GM12873 (cell line): ENCODE measurements at regions not wholly inside any gene's neighbourhood (a gene's known extent, or its start where the extent isn't known, plus 50 kb on each side); places are given as distances from the start of the nearest gene placed in this dataset.

Source experiments
- CTCF ChIP-seq: IDR thresholded peaks from 2 replicates; pipeline ENCODE4 v1.5.1; 2012; ENCODE audit warnings: low read depth, mild to moderate bottlenecking, moderate library complexity, low read length, control low read depth; ENCODE audit not compliant: insufficient read depth; ENCODE audit errors: missing control alignments

- TF ChIP-seq CTCF = no peak
Observed at GRCh38 chr6:19169366-19169765, 667.8 kb upstream of the ID4 start.

GRCh38 chr6:19175023-19175422 lies 662.1 kb upstream of the ID4 start:
- no peak for TF ChIP-seq CTCF

- no peak for TF ChIP-seq CTCF
Observed at GRCh38 chr6:19180348-19181072, 656.7 kb upstream of the ID4 start.

GRCh38 chr6:19181211-19181610 lies 656.0 kb upstream of the ID4 start:
- no peak for TF ChIP-seq CTCF

GRCh38 chr6:19193624-19194023 lies 643.5 kb upstream of the ID4 start:
- TF ChIP-seq CTCF = no peak

- no peak for TF ChIP-seq CTCF
Observed at GRCh38 chr6:19204445-19204844, 632.7 kb upstream of the ID4 start.

- no peak for TF ChIP-seq CTCF
Observed at GRCh38 chr6:19205076-19205475, 632.1 kb upstream of the ID4 start.
